Ramos (cell line): ENCODE measurements at regions not wholly inside any gene's neighbourhood (a gene's known extent, or its start where the extent isn't known, plus 50 kb on each side); places are given as distances from the start of the nearest gene placed in this dataset.
"Not testable (repeated sequence)": the region's sequence is repeated elsewhere in the genome, so short reads cannot be mapped to it uniquely, and the experiment has no call there.

Experiments
- in situ Hi-C: fragments of 300-500 bp; cut with MboI; formaldehyde crosslinking; loops from one replicate; pipeline ENCODE4 v1.14.3; 2022; ENCODE audit warnings: low sequenced_read_pairs; ENCODE audit not compliant: unreplicated experiment

DNA sequence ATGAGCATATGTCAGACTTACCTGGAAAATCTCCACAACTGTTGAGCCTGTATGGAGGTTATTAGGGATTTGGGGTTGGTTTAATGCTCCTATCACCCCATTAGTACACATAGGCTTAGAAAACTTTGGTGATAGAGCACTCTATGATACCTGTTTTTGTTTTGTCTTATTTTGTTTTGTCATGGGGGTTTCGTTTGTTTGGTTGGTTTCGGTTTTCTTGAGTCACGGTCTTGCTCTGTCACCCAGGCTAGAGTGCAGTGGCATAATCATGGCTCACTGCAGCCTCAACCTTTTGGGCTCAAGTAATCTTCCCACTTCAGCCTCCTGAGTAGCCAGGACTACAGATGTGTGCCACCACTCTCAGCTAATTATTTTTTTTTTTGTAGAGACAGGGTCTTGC lies 70.0 kb downstream of the MZT1 start:
- in situ Hi-C loops: no loop called here

DNA sequence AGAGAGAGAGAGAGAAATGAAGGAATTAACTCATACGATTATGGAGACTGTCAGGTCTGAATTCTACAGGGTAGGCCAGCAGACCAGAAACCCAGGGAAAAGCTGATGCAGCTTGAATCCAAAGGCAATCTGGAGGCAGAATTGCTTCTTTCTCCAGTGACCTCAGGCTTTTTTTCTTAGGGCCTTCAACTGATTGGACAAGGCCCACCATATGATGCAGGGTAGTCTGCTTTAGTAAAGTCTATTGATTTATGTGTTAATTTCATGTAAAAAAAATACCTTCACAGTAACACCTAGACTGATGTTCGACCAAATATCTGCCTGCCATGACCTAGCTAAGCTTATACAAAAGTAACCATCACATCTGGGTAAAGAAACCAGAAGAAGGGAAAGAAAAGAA lies 71.1 kb downstream of the MZT1 start:
- in situ Hi-C loops: no loop called here

GRCh38 chr13:72653506-72653905 lies 73.9 kb downstream of the MZT1 start:
- in situ Hi-C loops: no loop called here

DNA sequence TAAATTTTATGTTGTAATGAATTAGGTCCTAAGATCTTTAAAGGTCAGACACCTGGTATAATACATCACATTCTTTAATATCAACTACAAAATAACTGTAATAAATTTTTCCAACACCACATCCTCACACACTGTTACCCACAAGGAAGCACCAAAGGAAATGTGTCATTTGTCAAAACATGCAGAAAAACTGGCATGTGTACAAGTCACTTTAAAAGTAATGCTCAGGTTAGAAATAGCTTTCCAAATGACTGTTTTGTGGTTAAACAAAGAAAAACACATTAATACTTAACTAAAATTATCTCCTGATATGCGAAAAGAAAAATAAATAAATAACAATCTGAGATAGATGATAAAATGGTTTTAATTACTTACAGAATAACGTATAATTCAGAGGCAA lies 74.7 kb downstream of the MZT1 start:
- in situ Hi-C loops: no loop called here

GRCh38 chr13:72651144-72651543 lies 76.3 kb downstream of the MZT1 start:
- in situ Hi-C loops: no loop called here

DNA sequence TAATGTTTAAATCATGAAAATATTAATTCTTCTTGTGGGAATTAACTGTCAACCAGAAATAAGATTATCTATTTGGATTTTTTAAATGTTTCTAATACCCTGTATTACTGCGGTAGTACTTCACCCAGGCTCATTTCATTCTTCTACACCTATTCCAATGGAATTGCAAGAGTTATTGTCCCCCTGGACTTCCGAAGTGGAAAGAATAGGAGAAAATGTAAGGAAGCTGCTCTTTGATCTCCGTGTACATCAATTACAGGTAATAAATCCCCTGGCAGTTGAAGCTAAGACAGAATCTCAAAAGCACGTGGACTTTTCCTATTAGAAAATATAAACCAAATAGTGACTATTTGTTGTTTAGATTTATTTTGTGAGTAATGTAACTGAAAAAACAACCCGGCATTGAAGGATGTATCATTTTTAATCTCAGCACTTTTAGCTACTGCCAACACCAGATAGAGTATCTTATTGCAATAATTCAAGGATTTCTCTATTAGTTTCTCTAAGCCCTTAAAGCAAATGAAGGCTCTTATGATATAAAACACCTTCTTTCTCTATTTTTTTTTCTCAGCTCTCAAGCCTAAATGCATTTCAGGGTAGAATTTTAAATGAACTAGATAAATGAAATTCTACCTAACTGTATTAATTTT lies 77.3 kb downstream of the MZT1 start:
- in situ Hi-C loops: no loop called here

GRCh38 chr13:72648513-72649065 lies 78.8 kb downstream of the MZT1 start:
- in situ Hi-C loops: no loop called here

GRCh38 chr13:72647422-72647821 lies 80.0 kb downstream of the MZT1 start:
- in situ Hi-C loops: no loop called here

- in situ Hi-C loops: no loop called here
These were observed 81.9 kb downstream of the MZT1 start for GRCh38 chr13:72645521-72645920.

- in situ Hi-C loops: no loop called here
These were observed 84.0 kb downstream of the MZT1 start for GRCh38 chr13:72643311-72643989.

GRCh38 chr13:72639377-72639776 lies 88.1 kb downstream of the MZT1 start:
- in situ Hi-C loops: no loop called here

GRCh38 chr13:72638059-72638815 lies 89.2 kb downstream of the MZT1 start:
- in situ Hi-C loops: no loop called here

DNA sequence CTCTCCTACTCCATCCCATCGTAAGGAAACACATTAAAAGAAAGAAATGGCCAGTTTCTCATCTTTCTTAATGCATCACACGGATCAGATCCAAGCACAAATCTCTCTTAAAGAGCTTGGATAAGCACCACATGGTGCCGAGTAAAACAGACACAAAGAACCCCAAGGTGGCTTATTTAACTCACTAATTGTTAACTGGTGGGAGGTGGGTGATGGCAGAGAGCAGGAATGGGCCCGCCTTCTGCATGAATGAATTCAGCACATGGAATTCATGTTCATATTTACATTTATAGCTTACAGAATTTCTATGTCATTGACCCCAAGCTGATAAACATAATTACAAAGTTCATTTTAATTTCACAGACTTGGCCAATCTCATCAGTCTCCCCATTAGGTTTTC lies 89.9 kb downstream of the MZT1 start:
- in situ Hi-C loops: no loop called here

DNA sequence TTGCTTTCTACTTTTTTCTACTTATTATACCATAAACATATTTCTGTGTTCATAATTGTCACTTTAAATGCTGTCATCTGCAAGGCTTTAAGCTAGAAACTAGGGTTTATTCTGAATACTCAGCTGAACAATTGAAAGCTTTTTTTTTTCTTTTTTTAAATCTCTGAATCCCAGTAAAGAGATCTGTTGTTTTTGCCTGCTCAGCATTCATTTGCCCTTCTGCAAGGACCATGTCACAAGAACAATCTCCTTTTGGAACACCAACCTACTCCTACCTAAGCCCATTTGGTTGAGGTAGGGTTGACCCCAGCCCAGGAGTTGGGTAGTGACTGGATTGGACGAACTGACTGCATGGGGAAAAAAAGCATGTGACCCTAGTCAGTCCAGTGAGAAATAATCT lies 92.6 kb downstream of the MZT1 start:
- in situ Hi-C loops: no loop called here

DNA sequence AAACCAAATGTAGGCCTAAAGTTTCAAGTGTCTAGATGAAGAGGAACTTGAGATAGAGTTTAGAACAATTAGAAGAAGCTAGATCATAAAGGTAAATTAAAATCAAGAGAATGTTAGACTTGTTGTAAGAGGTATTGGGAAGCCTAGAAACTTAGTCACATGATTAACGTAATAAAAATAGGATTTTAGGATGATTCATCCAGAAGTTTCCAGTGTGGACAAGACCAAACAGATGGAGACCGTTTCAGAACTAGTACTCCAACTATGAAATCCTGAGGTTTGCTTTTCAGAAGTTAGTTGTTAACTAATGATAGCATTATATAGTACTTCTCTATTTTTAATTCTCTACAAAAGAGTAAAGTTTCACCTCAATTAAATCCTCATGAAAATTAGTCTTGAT lies 104.9 kb downstream of the MZT1 start:
- in situ Hi-C loops: no loop called here

DNA sequence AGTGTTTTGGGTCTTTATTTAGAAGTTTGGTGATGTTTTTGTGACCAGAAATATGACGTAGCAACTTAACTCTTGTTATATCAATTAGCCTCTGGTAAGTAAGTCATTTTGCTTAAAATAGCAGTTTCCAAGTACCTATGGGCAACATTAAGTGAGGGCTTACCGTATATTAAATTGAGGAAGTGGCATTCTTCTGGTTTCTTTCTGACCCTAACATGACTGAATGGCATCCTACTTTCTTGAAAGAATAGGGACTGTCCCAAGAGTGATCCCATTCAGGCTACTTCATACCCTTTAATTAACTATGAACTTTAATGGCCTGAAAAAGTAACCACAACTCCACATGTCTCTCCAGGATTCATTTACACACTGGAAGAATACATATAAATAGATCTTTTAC lies 106.6 kb downstream of the MZT1 start:
- in situ Hi-C loops: no loop called here

DNA sequence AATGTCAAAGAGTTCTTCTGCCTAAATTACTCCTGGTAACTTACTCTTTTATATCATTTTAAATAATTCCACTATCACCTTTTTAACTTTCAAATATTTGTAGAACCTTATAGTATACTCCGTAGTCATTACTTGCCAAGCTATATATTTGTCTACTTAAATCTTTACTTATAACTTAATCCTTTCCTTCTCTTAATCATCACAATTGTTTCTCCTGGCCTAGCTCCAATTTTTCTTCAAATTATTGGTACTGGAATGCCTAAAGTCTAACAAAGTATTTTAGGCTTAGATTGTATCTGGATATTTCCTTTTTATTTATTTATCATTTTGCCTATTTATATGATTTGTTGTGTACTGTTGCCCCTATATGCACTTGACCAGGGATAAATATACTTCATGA lies 109.5 kb downstream of the MZT1 start:
- in situ Hi-C loops: no loop called here

- in situ Hi-C loops: no loop called here
These were observed 110.2 kb downstream of the MZT1 start for GRCh38 chr13:72617186-72617585.

- in situ Hi-C loops: not testable (repeated sequence)
These were observed 117.1 kb downstream of the MZT1 start for GRCh38 chr13:72610251-72610891.

DNA sequence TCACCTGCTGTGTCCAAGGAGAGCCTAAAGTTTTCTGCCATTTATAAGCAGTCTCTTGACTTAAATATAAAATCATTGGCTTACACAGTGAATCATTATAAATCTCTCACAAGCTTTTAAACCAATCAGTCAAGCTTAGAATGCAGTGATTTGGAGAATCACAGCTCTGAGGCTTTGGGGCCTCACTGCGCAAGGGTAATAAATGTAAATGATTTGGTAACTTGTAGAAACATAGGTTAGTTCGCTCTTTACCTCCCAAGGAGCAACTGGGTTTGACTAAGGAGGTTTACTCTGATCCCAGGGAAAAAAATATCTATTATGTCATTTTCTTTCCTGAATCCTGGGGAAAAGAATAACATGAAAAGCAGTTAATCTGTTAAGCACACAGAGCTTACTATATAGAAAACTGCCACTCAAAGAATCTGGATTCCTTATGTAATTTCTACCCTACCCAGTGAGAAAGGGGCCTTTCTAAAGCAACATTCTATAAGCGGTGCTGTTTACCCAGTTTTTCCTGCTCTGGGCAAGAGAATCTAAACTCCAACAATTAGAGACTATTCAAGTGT lies 128.2 kb downstream of the MZT1 start:
- in situ Hi-C loops: no loop called here
